ENCODE measurements at regions not wholly inside any gene's neighbourhood (a gene's known extent, or its start where the extent isn't known, plus 50 kb on each side); places are given as distances from the start of the nearest gene placed in this dataset.
A peak's percentile ranks its signal among the peaks of the same experiment; 100 is the strongest.

DNA sequence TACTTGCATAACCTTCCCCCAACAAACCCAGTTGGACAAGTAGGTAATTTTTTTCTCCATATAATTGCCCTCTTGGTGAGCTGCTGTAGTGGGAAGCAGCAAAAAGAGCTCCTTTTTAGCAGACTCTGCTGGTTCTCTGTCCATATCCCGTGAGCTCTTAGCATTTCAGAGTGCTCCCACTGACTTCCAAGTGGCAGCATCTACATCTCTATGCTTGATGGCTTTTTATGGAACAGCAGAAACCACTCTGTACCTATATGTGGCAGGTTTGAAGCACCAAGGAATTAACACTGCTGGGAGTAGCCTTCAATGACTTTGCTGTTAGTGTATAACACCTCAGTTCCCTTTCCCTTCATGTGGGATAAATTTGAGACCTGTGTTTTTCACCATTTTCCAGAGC, 168.4 kb upstream of the NHS start:
- no peak for DNase-seq (ENCODE audit: low spot score)
- TF ChIP-seq, protein P1, sequence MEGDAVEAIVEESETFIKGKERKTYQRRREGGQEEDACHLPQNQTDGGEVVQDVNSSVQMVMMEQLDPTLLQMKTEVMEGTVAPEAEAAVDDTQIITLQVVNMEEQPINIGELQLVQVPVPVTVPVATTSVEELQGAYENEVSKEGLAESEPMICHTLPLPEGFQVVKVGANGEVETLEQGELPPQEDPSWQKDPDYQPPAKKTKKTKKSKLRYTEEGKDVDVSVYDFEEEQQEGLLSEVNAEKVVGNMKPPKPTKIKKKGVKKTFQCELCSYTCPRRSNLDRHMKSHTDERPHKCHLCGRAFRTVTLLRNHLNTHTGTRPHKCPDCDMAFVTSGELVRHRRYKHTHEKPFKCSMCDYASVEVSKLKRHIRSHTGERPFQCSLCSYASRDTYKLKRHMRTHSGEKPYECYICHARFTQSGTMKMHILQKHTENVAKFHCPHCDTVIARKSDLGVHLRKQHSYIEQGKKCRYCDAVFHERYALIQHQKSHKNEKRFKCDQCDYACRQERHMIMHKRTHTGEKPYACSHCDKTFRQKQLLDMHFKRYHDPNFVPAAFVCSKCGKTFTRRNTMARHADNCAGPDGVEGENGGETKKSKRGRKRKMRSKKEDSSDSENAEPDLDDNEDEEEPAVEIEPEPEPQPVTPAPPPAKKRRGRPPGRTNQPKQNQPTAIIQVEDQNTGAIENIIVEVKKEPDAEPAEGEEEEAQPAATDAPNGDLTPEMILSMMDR (IDR thresholded peaks at IDR 0.05; ENCODE audit: extremely low read depth, missing control alignments): no peak

DNA sequence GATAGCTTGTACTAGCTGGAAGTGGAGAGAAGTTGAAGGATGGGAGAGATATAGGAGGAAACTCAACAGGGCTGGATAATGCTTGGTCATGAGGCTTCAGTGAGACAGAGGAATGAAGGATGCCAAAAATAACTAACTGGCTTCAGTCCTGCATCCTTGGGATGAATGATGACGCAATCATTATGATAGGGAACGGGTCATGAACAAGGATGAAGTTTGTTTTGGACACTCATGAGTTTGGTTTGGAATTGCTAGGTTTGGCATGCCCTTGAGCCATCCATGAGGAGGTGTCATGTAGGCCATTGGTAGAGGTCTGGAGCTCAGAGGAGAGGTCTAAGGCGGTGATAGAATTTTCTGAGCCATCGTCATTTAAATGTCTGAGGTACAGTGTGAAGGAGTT, 160.0 kb upstream of the NHS start:
- TF ChIP-seq, protein P1 (IDR thresholded peaks at IDR 0.05; ENCODE audit: extremely low read depth, missing control alignments): no peak
- no peak for DNase-seq (ENCODE audit: low spot score)

DNA sequence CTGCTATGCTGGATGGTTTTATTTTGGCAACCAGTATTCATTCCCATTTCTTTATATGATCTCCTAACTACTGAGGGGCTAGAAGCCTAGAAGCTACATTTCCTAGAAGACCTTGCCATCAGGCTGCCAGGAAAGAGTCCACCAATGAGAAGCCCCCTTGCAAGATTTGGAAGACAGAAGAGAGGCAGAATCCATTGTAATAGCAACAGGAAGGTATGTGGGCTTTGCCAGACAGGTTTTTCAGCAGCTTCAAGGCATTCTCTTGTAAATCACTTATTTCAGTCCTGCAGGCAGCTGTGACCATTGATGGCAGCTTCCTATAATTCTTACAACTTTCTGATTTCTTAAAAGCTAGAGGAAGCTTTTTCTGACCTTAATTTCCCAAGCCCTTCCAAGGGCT, 148.3 kb upstream of the NHS start:
- no peak for DNase-seq (ENCODE audit: low spot score)
- TF ChIP-seq, protein P1 (IDR thresholded peaks at IDR 0.05; ENCODE audit: extremely low read depth, missing control alignments): no peak

DNA sequence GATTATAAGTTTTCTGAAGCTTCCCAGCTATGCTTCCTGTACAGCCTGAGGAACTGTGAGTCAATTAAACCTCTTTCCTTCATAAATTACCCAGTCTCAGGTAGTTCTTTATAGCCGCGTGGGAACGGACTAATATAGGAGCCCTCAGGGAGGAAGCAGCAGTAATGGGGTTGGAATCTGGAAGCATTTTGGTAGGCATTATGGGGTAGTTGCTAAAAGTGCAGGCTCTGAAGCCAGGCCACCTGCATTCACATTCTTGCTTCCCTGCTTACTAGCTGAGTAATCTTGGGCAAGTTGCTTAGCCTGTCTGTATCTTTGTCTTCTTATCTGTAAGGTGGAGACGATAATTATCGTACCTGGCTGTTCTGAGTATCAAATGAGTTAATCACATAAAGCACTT, 137.9 kb upstream of the NHS start:
- no peak for DNase-seq (ENCODE audit: low spot score)
- TF ChIP-seq, protein P1 (IDR thresholded peaks at IDR 0.05; ENCODE audit: extremely low read depth, missing control alignments): no peak

DNA sequence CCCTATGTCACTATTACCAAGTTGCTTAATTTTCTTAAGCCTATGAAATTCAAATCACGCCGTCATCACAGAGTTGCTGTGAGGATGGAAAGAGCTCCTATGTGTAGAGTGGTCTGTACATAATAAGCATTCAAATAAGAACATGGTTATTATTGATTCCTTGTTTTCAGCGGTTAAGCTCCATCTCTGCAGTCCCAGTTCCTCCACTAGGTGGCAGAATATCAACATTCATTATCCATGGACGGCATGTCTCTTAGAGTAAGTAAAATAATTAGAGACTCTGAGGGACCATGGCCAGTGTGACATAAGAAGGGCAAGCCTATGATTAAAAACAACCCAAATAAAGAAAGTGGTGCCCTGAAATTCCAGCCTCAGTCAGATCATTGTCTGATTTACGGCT, 132.5 kb upstream of the NHS start:
- DNase-seq (ENCODE audit: low spot score): peak; percentile 42
- TF ChIP-seq, protein P1 (IDR thresholded peaks at IDR 0.05; ENCODE audit: extremely low read depth, missing control alignments): peak; percentile 62

DNA sequence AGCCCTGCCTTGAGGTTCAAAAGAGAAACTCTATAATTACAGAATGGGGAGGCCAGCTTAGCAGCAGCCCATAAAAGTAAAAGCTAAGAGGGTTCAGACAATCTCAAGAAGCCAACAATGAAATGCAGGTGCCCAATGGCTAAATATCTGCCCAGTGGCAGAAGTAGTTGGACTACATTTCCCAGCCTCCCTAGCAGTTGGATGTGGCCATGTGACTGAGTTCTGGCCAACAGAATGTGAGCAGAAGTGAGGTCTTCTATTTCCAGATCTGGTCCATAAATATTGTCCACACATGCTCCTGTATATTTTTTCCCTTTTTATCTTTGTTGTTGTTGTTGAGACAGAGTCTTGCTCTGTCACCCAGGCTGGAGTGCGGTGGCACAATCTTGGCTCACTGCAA, 127.9 kb upstream of the NHS start:
- TF ChIP-seq, protein P1 (IDR thresholded peaks at IDR 0.05; ENCODE audit: extremely low read depth, missing control alignments): no peak
- DNase-seq (ENCODE audit: low spot score): no peak

DNA sequence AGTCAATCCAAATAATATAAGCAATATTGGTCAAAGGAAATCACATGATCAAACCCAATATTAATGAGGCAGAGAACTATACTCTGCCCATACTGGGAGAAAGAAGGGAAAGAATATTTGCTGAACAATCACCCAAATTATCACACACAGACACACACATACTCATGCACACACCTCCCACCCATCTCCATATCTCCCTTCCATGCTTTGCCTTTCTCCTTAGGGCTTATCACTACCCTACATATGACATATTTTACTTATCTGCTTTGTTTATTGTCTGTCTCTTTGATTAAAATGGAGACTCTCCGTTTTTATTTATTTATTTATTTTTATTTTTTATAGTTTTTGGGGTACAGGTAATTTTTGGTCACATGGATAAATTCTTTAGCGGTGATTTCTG, 112.9 kb upstream of the NHS start:
- TF ChIP-seq, protein P1 (IDR thresholded peaks at IDR 0.05; ENCODE audit: extremely low read depth, missing control alignments): no peak
- no peak for DNase-seq (ENCODE audit: low spot score)

Measured in GM20000 (cell line).